ENCODE measurements at regions not wholly inside any gene's neighbourhood (a gene's known extent, or its start where the extent isn't known, plus 50 kb on each side); places are given as distances from the start of the nearest gene placed in this dataset.

DNA sequence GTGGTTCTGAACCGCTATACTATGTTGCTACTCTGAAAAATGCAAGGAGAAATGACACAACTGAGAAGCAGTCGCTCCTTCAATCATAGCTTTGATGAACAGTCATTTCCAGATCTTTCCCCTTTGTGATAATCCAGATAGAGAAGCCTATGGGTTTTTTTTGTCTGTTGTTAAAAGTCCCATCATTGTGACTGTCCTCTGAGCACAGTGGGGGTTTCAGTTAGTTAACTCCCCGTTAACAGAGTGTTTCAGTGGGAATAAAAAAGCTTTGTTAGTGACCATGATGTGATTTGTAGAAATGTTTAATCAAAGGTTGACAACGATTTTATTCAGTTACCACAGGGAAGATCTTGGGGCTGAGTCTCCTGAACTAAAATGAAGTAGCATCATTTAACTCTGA, 176.2 kb upstream of the MAOA start:
- Histone ChIP-seq H3K27ac (ENCODE audit: low read depth, low read length) (no peak overlapping the region), H3K9me3 (ENCODE audit: control insufficient read depth, insufficient read depth, low read length) (no peaks in the 10 kb centered on the region), H3K4me3 (ENCODE audit: low read depth, low read length) (no peak overlapping the region), H3K27me3 (ENCODE audit: control insufficient read depth, insufficient read depth, low read length) (no peaks in the 10 kb centered on the region)
- ChIA-PET CTCF (no interaction called here), POLR2A (no interaction called here)
- TF ChIP-seq CTCF (IDR thresholded peaks at IDR 0.05; ENCODE audit: low read depth, low read length) = no peak
- DNase-seq (ENCODE audit: low read depth, low spot score) = no peak

DNA sequence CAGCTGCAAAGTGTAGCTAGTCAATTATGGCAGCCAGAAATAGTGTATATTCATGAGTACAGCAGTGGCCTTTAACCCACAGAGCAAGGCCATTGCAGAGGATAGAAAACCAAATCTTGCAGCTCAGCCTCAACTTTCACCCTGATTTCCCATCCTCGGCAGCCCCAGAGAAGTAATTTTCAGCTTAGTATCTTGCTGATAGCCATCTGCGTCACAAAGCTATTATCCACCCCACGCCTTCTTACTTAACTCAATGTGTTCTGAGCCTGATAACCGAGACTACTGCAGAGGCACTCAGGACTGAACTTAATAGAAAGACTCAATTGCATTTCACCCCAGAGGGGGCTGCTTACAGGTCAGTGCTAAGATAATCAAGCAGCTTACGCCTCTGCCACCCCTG, 174.5 kb upstream of the MAOA start:
- CTCF ChIA-PET = no interaction called here
- H3K9me3 ChIP-seq (ENCODE audit: control insufficient read depth, insufficient read depth, low read length) = no peaks in the 10 kb centered on the region
- no peak for DNase-seq (ENCODE audit: low read depth, low spot score)
- POLR2A ChIA-PET = no interaction called here
- H3K27ac ChIP-seq (ENCODE audit: low read depth, low read length) = no peak overlapping the region
- no peaks in the 10 kb centered on the region for H3K27me3 ChIP-seq (ENCODE audit: control insufficient read depth, insufficient read depth, low read length)
- no peak overlapping the region for H3K4me3 ChIP-seq (ENCODE audit: low read depth, low read length)
- TF ChIP-seq CTCF (IDR thresholded peaks at IDR 0.05; ENCODE audit: low read depth, low read length) = no peak

DNA sequence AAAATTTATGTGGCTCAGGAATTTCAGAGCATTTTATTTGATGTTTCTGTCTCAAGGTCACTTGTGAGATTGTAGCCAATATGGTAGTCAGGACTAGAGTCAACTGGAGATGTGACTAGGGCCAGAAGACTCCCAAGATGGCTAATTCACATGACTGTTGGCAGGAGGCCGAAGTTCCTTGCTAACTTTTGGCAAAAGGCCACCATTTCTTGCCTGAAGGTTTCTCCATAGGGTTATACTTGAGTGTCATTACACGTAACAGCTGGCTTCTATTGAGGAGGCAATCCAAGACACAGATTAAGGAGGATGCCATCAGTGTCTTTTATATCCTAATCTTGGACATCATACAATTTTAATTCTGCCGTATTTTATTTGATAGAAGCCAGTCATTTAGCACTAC, 162.3 kb upstream of the MAOA start:
- DNase-seq (ENCODE audit: low read depth, low spot score) = no peak
- CTCF ChIA-PET = no interaction called here
- H3K27ac ChIP-seq (ENCODE audit: low read depth, low read length) = no peak overlapping the region
- POLR2A ChIA-PET = no interaction called here
- no peak overlapping the region for H3K4me3 ChIP-seq (ENCODE audit: low read depth, low read length)
- H3K9me3 ChIP-seq (ENCODE audit: control insufficient read depth, insufficient read depth, low read length) = no peaks in the 10 kb centered on the region
- no peaks in the 10 kb centered on the region for H3K27me3 ChIP-seq (ENCODE audit: control insufficient read depth, insufficient read depth, low read length)
- no peak for TF ChIP-seq CTCF (IDR thresholded peaks at IDR 0.05; ENCODE audit: low read depth, low read length)

DNA sequence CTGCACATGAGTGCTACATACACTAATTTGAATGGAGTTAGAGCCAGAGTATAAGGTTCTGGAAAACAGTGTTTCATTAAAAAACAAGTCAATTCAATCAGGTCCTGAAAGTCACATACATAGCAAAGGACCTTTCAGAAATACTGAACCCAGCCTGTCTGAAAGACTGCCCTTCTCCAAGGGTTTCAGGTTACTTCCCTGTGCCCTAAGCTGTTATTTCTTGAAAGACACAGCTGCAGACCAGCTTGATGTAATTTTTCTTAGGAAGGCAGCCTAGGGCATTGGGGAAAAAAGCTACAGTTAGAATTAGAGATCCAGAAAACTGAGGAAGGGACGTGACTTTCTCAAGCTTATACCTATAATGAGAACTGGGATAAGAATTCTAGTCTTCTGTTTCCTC, 155.9 kb upstream of the MAOA start:
- H3K9me3 ChIP-seq (ENCODE audit: control insufficient read depth, insufficient read depth, low read length) = no peaks in the 10 kb centered on the region
- ChIA-PET POLR2A (no interaction called here), CTCF (no interaction called here)
- no peak overlapping the region for H3K4me3 ChIP-seq (ENCODE audit: low read depth, low read length)
- no peak for TF ChIP-seq CTCF (IDR thresholded peaks at IDR 0.05; ENCODE audit: low read depth, low read length)
- no peaks in the 10 kb centered on the region for H3K27me3 ChIP-seq (ENCODE audit: control insufficient read depth, insufficient read depth, low read length)
- H3K27ac ChIP-seq (ENCODE audit: low read depth, low read length) = no peak overlapping the region
- DNase-seq (ENCODE audit: low read depth, low spot score) = no peak

GRCh38 chrX:43500996-43501694, 155.0 kb upstream of the MAOA start:
- Histone ChIP-seq H3K27me3 (ENCODE audit: control insufficient read depth, insufficient read depth, low read length) (no peaks in the 10 kb centered on the region), H3K4me3 (ENCODE audit: low read depth, low read length) (no peak overlapping the region), H3K27ac (ENCODE audit: low read depth, low read length) (no peak overlapping the region), H3K9me3 (ENCODE audit: control insufficient read depth, insufficient read depth, low read length) (no peaks in the 10 kb centered on the region)
- CTCF ChIA-PET = no interaction called here
- no peak for DNase-seq (ENCODE audit: low read depth, low spot score)
- POLR2A ChIA-PET = no interaction called here
- no peak for TF ChIP-seq CTCF (IDR thresholded peaks at IDR 0.05; ENCODE audit: low read depth, low read length)
